Lung (tissue), 11 donors: ENCODE measurements at regions not wholly inside any gene's neighbourhood (a gene's known extent, or its start where the extent isn't known, plus 50 kb on each side); places are given as distances from the start of the nearest gene placed in this dataset.

ENCODE experiments used
- ATAC-seq: fragments of 200-7000 bp; cut with Tn5 transposase; one replicate; pipeline ENCODE4 v1.9.1; 2020; ENCODE audit warnings: moderate number of reproducible peaks; ENCODE audit not compliant: insufficient read depth, low FRiP score
- DNase-seq, 3 donors: peaks; one replicate each; pipeline ENCODE4 v3.0.0-alpha.2; 2013 to 2017
- H3K27ac ChIP-seq, 2 donors: one replicate each; pipeline ENCODE4 v1.5.1; 2013; ENCODE audit warnings: mild to moderate bottlenecking in 2 of 2, moderate library complexity in 2 of 2, control low read depth in 1 of 2, inconsistent platforms in 1 of 2, low read depth in 1 of 2, low read length in 1 of 2
- H3K27me3 ChIP-seq, 3 donors: one replicate each; pipeline ENCODE4 v1.5.1; 2013; ENCODE audit warnings: low read length in 2 of 3; ENCODE audit not compliant: control insufficient read depth in 3 of 3, insufficient read depth in 3 of 3
- H3K36me3 ChIP-seq, 4 donors: one replicate each; pipeline ENCODE4 v1.5.1; 2013; ENCODE audit warnings: low read length in 4 of 4, mild to moderate bottlenecking in 1 of 4, moderate library complexity in 1 of 4; ENCODE audit not compliant: control insufficient read depth in 4 of 4, insufficient read depth in 4 of 4
- H3K4me1 ChIP-seq, 5 donors: one replicate each; pipeline ENCODE4 v1.5.1; 2013; ENCODE audit warnings: low read length in 5 of 5, mild to moderate bottlenecking in 2 of 5, moderate library complexity in 1 of 5; ENCODE audit not compliant: control insufficient read depth in 5 of 5, insufficient read depth in 5 of 5
- H3K4me3 ChIP-seq: one replicate; pipeline ENCODE4 v1.5.1; 2013; ENCODE audit warnings: mild to moderate bottlenecking, control low read depth, moderate library complexity
- H3K9ac ChIP-seq, 2 donors: one replicate each; pipeline ENCODE4 v1.5.1; 2013; ENCODE audit warnings: low read length in 2 of 2, control low read depth in 1 of 2; ENCODE audit not compliant: insufficient read depth in 1 of 2
- H3K9me3 ChIP-seq, 4 donors: one replicate each; pipeline ENCODE4 v1.5.1; 2013; ENCODE audit warnings: low read length in 3 of 4, mild to moderate bottlenecking in 1 of 4, moderate library complexity in 1 of 4; ENCODE audit not compliant: control insufficient read depth in 4 of 4, insufficient read depth in 3 of 4
- WGBS, 2 donors: extraction: QIAGEN DNeasy Blood & Tissue Kit; methylation state at CpG; one replicate each; pipeline ENCODE4 v1.1.7; 2013; 5-methylcytosine and 5-hydroxymethylcytosine counted together
- TF ChIP-seq, protein P1 (sequence below): IDR thresholded peaks from 2 replicates; pipeline ENCODE4 v1.5.1; 2012; ENCODE audit warnings: mild to moderate bottlenecking; ENCODE audit errors: control extremely low read depth, extremely low read depth
- donor health status: control.
- donor health status: control.
- donor health status: Bipolar disorder and iron deficiency.
- donor health status: healthy.
- donor health status: DM: yes; HTN: yes; CAD: no.

DNA sequence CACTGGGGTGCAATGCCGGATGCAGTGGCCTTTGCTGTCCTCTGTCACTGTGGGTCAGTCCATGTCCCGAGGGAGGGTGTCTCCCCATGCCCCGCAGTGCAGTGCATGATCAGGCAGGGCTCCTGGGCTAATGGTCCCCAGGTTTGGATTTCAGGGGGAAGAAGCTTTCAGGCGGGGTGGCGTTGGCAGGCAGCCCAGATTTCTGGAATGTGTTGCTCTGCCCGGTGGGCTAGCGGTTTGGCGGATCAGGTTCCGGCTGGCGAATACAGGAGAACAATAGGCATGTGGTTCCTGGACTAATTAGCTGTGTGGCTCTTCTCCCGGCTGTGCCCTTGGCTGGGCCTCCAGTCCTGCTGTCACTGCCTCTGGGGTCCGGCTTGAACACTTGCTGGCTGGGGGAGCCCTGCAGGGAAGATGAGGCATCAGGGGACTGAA lies 141.3 kb downstream of the FGF9 start:
- H3K27ac ChIP-seq, result no peak overlapping the region
- no peak for ATAC-seq

DNA sequence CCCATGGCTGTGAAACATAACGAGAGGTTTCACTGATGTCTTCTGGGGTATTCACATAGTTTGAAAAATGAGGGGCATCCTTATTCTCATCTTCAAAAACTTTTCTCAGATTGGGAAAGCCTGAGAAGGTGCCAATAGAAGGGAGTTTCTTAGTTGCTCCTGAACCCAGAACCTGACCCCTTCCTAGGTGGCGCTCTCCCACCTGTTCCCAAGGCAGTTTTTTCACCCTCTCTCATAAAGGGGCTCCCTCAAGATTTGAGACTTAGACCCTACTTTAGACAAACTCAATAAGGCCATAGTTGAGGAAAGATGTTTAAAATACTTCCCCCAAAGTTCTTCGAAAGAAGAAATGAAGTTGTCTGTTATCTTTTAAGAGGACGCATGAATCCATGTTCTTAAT lies 142.2 kb downstream of the FGF9 start:
- Histone ChIP-seq H3K36me3 (no peaks in the 10 kb centered on the region), H3K4me1 (peaks cover 0 to 11% (median 0%) of the 10 kb centered on the region in 5 donors), H3K4me3 (no peak overlapping the region), H3K9me3 (no peaks in the 10 kb centered on the region), H3K27ac (no peak overlapping the region), H3K9ac (no peak overlapping the region), H3K27me3 (no peaks in the 10 kb centered on the region)
- ATAC-seq, result no peak
- TF ChIP-seq, protein P1, sequence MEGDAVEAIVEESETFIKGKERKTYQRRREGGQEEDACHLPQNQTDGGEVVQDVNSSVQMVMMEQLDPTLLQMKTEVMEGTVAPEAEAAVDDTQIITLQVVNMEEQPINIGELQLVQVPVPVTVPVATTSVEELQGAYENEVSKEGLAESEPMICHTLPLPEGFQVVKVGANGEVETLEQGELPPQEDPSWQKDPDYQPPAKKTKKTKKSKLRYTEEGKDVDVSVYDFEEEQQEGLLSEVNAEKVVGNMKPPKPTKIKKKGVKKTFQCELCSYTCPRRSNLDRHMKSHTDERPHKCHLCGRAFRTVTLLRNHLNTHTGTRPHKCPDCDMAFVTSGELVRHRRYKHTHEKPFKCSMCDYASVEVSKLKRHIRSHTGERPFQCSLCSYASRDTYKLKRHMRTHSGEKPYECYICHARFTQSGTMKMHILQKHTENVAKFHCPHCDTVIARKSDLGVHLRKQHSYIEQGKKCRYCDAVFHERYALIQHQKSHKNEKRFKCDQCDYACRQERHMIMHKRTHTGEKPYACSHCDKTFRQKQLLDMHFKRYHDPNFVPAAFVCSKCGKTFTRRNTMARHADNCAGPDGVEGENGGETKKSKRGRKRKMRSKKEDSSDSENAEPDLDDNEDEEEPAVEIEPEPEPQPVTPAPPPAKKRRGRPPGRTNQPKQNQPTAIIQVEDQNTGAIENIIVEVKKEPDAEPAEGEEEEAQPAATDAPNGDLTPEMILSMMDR, result no peak
- 86 to 92% methylated on average over 4 of the region's 4 CpGs for WGBS, 2 donors
- DNase-seq, result no peak

More for the DNA sequence above, 141.3 kb downstream of the FGF9 start:
- TF ChIP-seq, protein P1, result no peak
- H3K36me3 ChIP-seq, result no peaks in the 10 kb centered on the region
- no peaks in the 10 kb centered on the region for H3K27me3 ChIP-seq
- WGBS, 2 donors, result 67 to 73% methylated on average over 12 of the region's 12 CpGs
- DNase-seq, result peak; percentile 49 to 68 (median 64)
- H3K4me3 ChIP-seq, result no peak overlapping the region
- H3K9ac ChIP-seq, result no peak overlapping the region
- H3K4me1 ChIP-seq, result peaks cover 0 to 11% (median 0%) of the 10 kb centered on the region in 5 donors
- no peaks in the 10 kb centered on the region for H3K9me3 ChIP-seq

DNA sequence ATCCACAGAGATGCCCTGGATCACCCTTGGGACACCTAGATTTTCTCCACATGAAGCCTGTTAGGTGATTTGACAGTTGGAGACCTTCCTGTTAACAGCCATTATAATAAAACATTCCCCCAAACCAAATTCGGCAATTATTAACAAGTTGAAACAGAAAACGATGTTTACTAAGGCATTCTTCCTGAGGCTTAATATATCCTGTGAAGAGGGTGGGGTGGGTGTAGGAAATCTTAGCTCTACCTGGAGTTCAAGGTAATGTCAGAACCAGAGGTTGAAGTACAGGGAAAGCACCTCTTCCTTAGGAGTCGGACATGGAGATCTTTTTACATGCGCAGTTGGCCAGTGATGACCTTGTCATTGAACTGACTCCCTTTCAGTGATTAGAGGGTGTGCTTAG lies 143.0 kb downstream of the FGF9 start:
- Histone ChIP-seq H3K4me1 (peaks cover 0 to 11% (median 0%) of the 10 kb centered on the region in 5 donors), H3K9me3 (no peaks in the 10 kb centered on the region), H3K27ac (no peak overlapping the region), H3K9ac (no peak overlapping the region), H3K27me3 (no peaks in the 10 kb centered on the region), H3K36me3 (no peaks in the 10 kb centered on the region), H3K4me3 (no peak overlapping the region)
- ATAC-seq (no peak), DNase-seq (no peak)
- 59 to 71% methylated on average over 4 of the region's 4 CpGs for WGBS, 2 donors
- TF ChIP-seq, protein P1, result no peak

DNA sequence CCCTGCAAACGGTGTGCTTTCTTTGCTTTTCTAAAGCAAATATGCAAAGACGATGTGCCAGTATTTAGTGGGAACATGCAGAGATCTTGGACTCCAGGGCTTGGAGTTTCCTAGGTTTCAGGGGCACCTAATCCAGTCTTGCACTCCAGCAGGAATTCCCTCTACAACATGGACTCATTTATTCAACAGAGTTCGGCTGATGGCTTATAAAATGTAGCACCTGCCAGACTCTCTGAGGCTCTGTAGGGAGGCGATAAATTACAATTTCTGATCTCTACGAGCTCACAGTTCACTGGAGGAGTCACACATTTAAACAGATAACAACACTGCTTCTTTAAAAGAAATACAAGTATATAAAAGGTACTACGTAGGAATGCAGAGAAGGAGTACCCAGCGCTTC lies 143.7 kb downstream of the FGF9 start:
- H3K9ac ChIP-seq, result no peak overlapping the region
- ATAC-seq (no peak), DNase-seq (no peak)
- no peak overlapping the region for H3K4me3 ChIP-seq
- no peaks in the 10 kb centered on the region for H3K9me3 ChIP-seq
- no peaks in the 10 kb centered on the region for H3K36me3 ChIP-seq
- no peaks in the 10 kb centered on the region for H3K27me3 ChIP-seq
- no peak overlapping the region for H3K27ac ChIP-seq
- WGBS, 2 donors, result 79 to 80% methylated on average over 7 of the region's 7 CpGs
- TF ChIP-seq, protein P1, result no peak
- H3K4me1 ChIP-seq, result peaks cover 0 to 11% (median 0%) of the 10 kb centered on the region in 5 donors
